GM18507 (cell line): ENCODE measurements at regions not wholly inside any gene's neighbourhood (a gene's known extent, or its start where the extent isn't known, plus 50 kb on each side); places are given as distances from the start of the nearest gene placed in this dataset.

Experiments
- DNase-seq: peaks from one replicate; pipeline ENCODE4 v3.0.0; 2011; ENCODE audit warnings: low read depth; ENCODE audit not compliant: insufficient read length; ENCODE audit errors: extremely low spot score
- FAIRE-seq: peaks from 2 replicates; lab custom pipeline; 2011; peaks lifted over from hg19 to GRCh38; lab: Jason Lieb, UNC

DNA sequence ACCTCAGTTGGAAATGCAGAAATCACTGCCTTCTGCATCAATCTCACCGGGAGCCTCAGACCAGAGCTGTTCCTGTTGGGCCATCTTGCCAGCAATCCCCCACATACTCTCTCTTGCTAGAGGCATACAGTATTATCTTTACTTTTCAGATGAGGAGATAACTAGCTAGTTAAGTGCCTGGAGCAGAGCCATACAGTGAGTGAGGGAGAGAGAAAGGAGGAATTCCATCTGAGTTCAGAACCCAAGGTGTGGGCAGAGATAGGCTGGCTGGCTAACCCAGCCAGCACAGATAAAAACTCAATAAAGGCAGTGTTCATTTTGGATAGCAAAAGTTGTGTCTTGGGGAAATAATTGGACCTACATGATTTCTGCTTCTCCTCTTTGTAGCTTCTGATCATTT lies 268.0 kb upstream of the KIF2A start:
- FAIRE-seq: no peak
- no peak for DNase-seq

DNA sequence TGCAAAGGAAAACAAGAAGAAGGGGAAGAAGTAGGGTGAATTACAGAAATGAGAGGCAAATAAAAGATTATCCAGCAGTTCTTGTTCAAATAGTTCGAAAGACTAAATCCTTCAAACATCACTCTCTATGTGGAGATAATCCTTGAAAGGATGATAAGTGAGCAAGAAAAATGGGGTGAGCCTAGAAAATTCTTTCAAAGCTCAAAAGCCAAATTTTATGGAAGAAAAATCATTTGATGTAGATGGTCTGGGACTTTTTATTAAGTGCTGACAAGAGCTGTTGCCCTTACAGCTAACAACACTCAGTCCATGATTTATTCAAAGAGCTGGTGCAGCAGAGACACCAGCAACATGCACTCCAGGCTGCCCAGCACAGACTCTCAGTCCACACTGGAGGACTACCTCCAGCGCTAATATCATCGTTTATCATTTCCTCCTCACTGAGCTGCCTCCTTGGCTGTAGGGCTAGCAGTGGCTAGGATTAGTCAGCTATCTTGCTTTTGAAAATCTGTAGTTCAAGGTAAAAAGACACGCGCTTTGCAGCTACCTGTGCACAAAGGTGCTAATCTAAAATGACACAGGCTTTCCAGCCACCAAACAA lies 264.8 kb upstream of the KIF2A start:
- DNase-seq: no peak
- no peak for FAIRE-seq

DNA sequence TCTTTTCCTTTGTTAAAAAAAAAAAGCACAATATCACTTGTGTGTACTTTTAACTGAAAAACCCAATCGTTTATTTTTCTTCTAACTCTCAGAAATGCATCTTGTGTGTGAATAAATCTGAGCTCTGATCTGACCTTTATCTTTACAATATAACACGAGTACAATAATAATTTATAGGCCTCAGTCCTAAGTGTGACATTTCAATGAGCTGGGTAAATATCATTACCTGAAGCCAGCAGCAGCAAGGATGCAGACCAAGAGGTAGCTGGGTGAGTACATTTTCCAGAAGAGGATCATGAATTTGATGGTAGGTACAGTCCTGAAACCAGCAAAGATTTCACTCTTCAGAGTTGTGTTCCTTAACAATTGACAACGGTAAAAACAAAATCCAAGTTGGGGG lies 264.0 kb upstream of the KIF2A start:
- FAIRE-seq (no peak), DNase-seq (no peak)

DNA sequence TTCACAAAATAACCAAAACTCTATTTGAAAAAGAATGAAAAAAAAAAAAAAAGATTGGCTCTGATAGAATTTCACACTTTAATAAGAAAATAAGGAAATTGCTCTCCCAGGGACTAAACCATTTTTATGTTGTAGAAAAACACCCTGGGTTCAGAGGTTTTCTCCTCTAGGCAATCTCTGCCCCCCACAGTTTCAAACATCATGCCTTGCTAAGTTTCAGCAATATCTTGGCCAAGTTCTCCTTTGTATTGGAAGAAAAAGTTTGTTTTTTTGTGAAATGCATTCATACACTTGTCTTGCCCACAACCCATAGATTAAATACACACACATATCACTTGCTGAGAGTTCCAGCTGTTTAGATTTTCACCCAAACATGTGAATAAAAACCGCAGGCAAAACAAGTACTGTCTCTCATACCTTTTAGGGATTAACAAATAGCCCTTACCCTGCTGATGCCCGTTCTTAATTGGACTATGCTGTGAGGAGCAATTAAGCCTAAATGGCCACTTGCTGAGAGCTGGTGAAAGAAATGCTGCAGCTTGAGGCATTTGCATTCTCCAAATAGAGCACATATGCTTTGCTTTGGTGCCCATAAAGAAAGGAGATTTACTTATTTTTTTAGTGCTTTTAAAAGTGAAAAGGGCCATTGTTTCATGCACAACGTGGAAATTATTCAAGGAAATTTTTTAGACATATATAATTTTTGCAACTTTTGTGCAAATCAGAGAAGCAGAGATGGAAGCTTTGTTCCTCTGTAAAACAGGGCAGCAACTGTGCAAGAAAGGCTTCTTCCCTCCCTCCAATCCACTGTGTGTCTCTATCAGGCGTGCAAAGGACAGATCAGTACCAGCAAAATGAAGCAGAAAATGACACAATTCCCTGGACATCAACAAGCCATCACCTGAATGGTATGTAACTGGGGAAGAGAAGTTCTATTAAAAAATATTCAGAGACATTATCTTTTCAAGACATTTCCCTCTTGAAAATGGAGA lies 262.4 kb upstream of the KIF2A start:
- FAIRE-seq (no peak), DNase-seq (no peak)

DNA sequence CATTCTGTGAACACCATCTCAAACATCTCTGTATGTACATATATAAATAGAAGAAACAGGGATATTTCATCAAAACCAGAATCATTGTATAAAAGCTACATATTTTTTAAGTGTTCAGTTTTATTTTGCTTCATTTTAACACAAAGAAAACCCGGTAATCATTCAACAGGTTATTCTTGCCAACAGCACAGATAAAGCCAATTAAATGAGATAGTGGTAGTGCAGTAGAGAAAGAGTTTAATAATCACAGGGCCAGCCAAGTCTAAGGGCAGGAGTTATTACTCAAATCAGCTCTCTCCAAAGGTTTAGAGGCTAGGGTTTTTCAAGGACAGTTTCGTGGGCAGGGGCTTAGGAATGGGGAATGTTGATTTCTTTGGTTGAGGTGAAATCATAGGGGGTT lies 261.0 kb upstream of the KIF2A start:
- FAIRE-seq: no peak

DNA sequence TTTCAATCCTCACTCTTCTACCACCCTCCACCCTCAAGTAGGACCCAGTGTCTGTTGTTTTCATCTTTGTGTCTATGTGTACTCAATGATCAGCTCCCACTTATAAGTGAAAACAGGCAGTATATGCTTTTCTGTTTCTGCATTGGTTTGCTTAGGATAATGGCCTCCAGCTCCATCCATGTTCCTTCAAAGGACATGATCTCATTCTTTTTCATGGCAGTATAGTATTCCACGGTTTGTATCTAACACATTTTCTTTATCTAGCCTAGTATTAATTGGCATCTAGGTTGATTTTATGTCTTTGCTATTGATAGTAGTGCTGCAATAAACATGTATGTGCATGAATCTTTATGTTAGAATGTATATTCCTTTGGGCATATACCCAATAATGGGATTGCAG lies 259.8 kb upstream of the KIF2A start:
- FAIRE-seq (no peak), DNase-seq (no peak)

More for the DNA sequence above, 261.0 kb upstream of the KIF2A start:
- no peak for DNase-seq

DNA sequence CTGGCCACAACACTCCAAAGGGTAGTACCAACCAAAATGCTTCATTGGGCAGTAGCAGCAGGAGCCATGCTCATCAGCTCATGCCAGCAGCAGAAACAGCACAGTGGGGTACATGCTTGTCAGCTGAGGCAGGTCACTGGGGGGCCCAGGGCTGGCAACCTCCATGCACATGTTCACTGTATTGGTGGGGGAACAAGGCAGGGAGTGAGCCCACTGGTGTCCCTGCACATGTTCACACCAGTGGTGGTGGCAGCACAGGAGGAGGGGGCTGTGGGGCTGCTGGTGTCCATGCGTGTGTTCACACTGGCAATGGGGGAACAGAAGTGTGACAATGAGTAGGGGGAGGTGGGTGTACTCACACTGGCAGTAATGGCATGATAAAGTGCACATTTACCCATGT lies 254.3 kb upstream of the KIF2A start:
- DNase-seq (no peak), FAIRE-seq (no peak)

DNA sequence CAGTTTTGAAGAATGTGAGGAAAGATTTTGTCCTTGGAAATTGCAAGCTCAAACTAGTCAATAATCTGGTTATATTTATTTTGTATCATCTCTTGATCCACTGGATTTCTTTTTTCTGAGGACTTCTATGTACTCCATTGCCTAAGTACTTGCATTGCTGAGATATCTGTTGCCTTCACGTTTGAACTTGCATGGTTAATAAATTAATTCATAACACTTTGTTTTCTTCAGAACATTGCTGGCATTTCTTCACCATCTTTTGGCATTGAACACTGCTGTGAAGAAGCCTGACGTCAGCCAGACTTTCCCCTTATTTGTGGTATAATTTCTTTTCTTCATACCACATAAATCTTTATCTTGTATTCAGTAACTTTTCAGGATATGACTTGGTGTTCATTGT lies 246.0 kb upstream of the KIF2A start:
- FAIRE-seq (no peak), DNase-seq (no peak)

DNA sequence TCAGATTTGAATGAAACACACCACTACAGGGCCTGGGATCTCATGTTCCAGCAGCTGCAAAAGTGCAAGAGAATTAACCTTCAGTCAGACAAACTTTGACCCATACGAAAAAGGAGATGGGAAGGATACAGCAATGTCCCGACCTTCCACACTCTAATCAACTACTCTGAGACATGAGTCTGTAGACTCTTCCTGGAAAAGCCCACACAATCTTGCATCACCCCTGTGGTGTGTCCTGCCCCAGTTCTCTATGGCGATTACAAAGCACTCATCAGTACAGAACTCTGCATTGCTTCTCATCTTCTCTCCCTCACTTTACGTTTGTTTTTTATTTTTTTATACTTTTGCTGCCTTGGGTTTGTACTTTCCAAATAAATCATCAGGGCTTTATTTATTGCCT lies 241.0 kb upstream of the KIF2A start:
- FAIRE-seq: no peak

DNA sequence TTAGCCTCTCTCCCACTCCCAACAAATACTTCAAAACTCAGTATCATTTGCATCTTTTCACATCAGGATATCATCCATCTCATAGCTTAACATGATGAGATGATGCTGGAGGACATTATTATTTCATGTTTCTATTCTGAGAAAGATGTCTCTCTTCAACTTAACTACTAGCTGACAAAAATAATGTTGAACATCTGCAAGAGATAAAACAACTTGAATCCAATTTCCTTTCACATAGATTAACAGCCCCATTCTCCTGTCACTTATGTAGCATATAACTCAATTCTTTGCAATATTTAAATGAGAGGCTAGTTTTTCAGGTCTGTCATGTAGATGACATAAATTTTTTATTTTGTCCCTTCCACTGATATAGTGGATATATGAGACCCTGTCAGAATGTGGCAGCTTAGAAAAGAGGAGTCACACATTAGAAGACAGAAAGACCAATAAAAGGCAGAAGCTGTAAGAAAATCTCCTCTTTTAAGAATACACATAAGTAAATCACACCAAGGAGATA lies 239.2 kb upstream of the KIF2A start:
- no peak for FAIRE-seq
- DNase-seq: no peak

More for the DNA sequence above, 241.0 kb upstream of the KIF2A start:
- DNase-seq: no peak

DNA sequence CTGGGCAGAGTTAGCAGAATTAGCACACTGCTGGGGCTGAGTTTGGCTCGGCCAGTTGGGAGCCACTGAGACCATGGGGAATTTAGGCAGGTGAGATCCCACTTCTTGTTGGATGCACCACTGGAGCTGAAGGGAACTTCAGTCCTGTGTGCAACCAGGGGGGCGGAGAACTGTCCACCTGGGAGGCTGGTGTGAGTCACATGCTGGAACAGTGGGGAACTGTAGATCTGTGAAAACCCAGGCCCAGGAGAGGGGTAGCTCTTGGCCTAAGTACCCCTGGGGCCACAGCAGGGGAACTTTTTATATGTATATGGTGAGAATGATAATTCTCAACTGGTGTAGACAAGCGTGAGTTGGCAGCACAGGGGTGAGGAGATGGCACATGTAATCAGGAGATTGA lies 237.5 kb upstream of the KIF2A start:
- FAIRE-seq: no peak
- DNase-seq: no peak

DNA sequence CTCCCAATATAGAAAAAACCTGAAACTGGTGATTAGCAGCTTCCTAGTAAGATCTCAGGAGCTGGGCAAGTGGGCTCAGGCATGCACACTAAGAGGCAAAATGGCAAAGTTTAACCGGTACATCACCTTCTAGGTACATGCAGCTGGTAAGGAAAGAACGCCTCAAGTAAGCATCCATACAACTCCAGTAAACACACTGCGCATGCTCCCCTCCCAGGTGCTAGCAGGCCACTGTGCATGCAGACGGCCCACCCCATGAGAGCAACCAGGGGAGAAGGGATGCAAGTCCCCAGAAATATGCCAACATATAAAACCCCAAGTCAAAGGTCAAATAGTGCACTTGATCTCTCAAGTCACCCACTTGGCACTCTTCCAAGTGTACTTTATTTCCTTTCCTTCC lies 228.6 kb upstream of the KIF2A start:
- DNase-seq (no peak), FAIRE-seq (no peak)

DNA sequence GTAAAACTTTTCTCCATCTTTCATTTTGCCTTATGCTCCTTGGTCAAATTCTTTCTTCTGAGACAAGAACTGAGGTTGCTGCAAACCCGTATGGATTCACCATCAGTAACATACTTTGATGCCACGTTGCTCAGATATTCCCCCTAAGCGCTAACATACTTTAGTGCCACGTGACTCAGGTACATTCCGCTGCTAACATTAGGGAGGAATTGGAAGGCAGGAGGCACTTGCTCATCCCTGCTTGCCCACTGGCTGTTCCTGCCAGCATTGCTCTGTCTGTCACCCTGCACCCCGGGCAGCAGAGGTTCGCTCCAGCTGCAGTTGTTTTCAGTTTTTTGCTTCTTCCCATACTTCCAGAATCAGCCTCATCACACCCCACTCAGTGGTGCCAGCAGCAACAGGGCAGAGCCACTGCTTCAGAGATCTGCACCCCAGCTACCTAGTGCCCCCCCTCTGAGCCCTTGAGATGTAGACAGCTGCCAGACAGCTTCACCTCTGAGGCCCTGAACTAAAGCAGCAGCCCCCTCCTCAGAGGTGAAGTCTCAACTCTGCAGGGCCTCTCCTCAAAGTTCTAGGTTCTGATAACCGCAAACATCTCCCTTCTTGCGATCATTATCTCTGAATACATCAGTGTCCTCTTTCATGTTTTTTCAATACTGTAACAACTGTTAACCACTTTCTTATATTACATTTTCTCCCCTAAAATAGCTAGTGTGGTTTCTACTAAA lies 228.0 kb upstream of the KIF2A start:
- DNase-seq: no peak
- no peak for FAIRE-seq

DNA sequence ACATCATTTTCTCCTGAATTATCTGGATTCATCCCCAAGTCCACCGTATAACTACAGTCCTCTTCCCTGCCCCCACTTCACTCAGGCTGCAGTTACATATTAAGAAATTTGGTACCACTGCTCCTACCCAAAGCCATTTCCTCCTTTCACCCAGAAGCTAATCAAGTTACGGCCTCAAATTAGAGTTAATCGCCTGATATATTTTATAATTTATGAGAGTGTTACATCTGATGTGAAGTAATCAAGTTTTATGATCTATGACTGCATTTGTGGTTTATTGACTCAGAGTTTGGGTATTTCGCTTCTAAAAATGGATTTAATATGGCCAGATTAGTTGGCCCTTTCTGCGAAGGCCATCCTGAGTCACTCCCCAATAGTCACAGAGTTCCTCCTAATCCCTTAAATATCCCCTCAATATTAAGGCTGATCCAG lies 223.6 kb upstream of the KIF2A start:
- no peak for DNase-seq
- FAIRE-seq: no peak

DNA sequence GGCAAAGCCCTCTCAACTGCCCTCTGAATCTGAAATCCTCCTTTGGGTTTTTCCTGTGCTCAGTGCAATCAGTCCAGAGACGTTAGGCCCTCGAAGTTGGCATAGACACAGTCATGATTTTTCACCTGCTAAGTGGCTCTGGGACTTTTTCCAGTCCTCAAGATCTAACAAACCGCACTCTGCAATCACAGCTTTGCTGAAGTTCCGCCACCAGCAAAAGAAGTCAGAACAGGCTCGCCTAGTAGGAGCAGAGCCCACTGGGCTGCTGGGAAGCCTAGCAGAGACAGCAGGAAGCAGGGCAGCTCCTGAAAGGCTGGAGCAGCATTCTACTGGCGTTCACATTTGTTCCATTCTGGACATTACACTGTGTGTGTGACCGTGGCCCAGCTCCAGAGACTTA lies 222.8 kb upstream of the KIF2A start:
- no peak for FAIRE-seq
- no peak for DNase-seq

DNA sequence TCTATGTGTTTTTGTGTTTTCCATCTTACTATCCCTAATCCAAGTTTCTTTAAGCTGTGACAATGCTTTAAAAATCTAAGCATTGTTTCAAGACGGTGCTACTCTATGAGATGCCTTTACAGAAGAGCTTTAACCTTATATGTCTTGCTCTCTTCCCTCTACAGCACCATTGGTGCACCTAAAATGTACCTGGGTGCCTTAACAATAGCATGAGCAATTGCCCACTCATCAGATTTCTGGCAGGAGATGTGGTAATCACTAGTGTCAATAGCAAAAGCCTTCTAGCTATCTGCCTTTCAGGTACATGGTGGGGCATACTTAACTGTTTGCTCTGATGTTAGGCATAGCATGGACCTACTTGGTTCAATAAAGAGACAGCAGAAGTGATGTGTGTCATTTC lies 222.3 kb upstream of the KIF2A start:
- FAIRE-seq: no peak
- DNase-seq: no peak

DNA sequence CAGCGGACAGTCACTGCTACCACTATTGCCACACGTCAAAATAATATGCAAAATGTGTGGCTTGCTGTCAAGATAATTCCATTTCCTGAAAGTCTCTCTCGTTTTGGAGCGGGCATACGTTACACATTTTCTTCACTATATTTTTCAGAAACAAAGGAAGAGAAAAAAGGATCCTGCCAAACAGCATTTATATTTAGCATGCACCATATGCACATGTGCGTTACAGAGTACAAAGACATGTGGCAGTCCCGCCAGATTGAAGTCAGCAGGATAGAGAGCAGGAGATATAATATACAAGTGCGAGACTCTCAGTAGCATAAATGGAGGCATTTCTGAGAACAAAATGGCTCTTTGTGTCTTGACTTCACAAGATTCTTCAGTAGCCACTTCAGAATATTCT lies 221.6 kb upstream of the KIF2A start:
- no peak for FAIRE-seq
- DNase-seq: no peak

DNA sequence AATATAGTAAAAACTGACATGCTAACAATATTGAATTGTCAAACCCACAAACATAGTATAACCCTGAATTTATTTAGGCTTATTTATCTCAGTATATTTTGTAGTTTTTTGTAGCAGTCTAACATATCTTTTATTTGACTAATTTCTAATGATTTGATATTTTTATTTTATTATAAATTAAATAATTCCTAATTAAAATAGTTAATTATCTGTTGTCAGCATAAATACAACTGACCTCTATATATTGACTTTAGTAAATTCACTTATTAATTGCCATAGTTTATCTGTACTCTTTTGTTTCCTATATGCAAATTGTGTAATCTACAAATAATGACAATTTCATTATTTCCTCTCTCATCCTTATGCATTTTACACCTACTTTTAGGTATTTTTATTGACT lies 215.1 kb upstream of the KIF2A start:
- FAIRE-seq: no peak
- DNase-seq: no peak

DNA sequence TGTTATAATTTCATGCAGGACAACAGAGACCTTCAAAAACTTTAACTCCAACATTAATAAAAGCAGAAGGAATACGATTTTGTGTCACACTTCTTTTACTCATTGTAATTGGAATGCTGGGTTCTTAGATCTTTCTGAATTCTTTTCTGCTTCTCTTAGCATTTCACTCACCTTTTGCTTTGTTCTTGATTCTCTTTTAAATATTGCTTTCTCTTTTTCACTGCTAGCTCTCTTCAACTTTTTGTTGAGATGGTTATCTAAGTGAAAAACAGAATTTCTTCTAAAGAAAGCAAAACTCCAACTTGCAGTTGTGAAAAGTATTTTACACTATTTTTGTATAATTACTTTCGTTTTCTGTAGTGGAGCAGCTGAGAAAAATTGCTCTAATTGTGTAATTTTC lies 212.6 kb upstream of the KIF2A start:
- no peak for FAIRE-seq
- no peak for DNase-seq

DNA sequence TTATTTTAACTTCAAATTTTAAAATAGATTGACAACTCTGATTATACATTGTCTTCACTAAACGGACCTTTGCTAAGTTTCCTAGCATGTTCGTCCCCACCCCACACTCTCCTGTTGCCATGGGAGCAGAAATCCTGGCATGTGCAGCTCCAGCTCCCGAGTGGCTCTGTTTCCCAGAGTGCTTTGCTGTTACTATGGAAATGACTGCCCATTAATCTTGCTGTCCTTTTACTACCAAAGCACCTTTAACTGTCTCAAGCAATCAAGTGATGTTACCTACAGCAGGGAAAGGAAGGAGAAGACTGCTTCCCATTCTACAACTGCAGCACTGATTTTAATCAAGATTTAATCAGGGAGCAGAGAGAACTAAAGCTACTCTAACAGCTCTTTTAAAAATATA lies 212.0 kb upstream of the KIF2A start:
- DNase-seq (no peak), FAIRE-seq (no peak)
